ENCODE measurements at regions not wholly inside any gene's neighbourhood (a gene's known extent, or its start where the extent isn't known, plus 50 kb on each side); places are given as distances from the start of the nearest gene placed in this dataset.
"Not testable (repeated sequence)": the region's sequence is repeated elsewhere in the genome, so short reads cannot be mapped to it uniquely, and the experiment has no call there.

- no peak overlapping the region for H3K27ac ChIP-seq
- no peak for TF ChIP-seq ZFX (IDR thresholded peaks at IDR 0.05; ENCODE audit: borderline replicate concordance)
- no peak for TF ChIP-seq CTCF (IDR thresholded peaks at IDR 0.05)
Observed at GRCh38 chr1:195851016-195851601, 757.1 kb downstream of the KCNT2 start.

GRCh38 chr1:195849180-195849579, 759.1 kb downstream of the KCNT2 start:
- TF ChIP-seq CTCF (IDR thresholded peaks at IDR 0.05): no peak
- no peak for TF ChIP-seq ZFX (IDR thresholded peaks at IDR 0.05; ENCODE audit: borderline replicate concordance)
- H3K27ac ChIP-seq: no peak overlapping the region

- not testable (repeated sequence) for H3K27ac ChIP-seq
Observed at GRCh38 chr1:195847957-195848875, 760.0 kb downstream of the KCNT2 start.

- no peak overlapping the region for H3K27ac ChIP-seq
- TF ChIP-seq ZFX (IDR thresholded peaks at IDR 0.05; ENCODE audit: borderline replicate concordance): no peak
- no peak for TF ChIP-seq CTCF (IDR thresholded peaks at IDR 0.05)
Observed at GRCh38 chr1:195831789-195832188, 776.5 kb downstream of the KCNT2 start.

- TF ChIP-seq ZFX (IDR thresholded peaks at IDR 0.05; ENCODE audit: borderline replicate concordance) (no peak), CTCF (IDR thresholded peaks at IDR 0.05) (no peak)
- H3K27ac ChIP-seq: no peak overlapping the region
Observed at GRCh38 chr1:195828325-195828724, 779.9 kb downstream of the KCNT2 start.

- TF ChIP-seq CTCF (IDR thresholded peaks at IDR 0.05) (no peak), ZFX (IDR thresholded peaks at IDR 0.05; ENCODE audit: borderline replicate concordance) (no peak)
- H3K27ac ChIP-seq: no peak overlapping the region
Observed at GRCh38 chr1:195820925-195821324, 787.3 kb downstream of the KCNT2 start.

- no peak overlapping the region for H3K27ac ChIP-seq
- TF ChIP-seq ZFX (IDR thresholded peaks at IDR 0.05; ENCODE audit: borderline replicate concordance) (no peak), CTCF (IDR thresholded peaks at IDR 0.05) (no peak)
Observed at GRCh38 chr1:195806060-195806459, 802.2 kb downstream of the KCNT2 start.

Measured in 22Rv1 (cell line).